ENCODE measurements at regions not wholly inside any gene's neighbourhood (a gene's known extent, or its start where the extent isn't known, plus 50 kb on each side); places are given as distances from the start of the nearest gene placed in this dataset.

GRCh38 chr10:44682507-44682906 lies 228.6 kb upstream of the TMEM72 start:
- no peak for DNase-seq (ENCODE audit: low read depth in 2 of 2)

- DNase-seq (ENCODE audit: low read depth in 2 of 2) = no peak
Observed at GRCh38 chr10:44684661-44685060, 226.5 kb upstream of the TMEM72 start.

- DNase-seq (ENCODE audit: low read depth in 2 of 2) = no peak
Observed at GRCh38 chr10:44685220-44685619, 225.9 kb upstream of the TMEM72 start.

GRCh38 chr10:44685747-44686146 lies 225.4 kb upstream of the TMEM72 start:
- no peak for DNase-seq (ENCODE audit: low read depth in 2 of 2)

GRCh38 chr10:44689368-44689767 lies 221.8 kb upstream of the TMEM72 start:
- DNase-seq (ENCODE audit: low read depth in 2 of 2) = no peak

- DNase-seq (ENCODE audit: low read depth in 2 of 2) = no peak
Observed at GRCh38 chr10:44696496-44696895, 214.6 kb upstream of the TMEM72 start.

GRCh38 chr10:44697116-44697515 lies 214.0 kb upstream of the TMEM72 start:
- no peak for DNase-seq (ENCODE audit: low read depth in 2 of 2)

- DNase-seq (ENCODE audit: low read depth in 2 of 2) = no peak
Observed at GRCh38 chr10:44702531-44702930, 208.6 kb upstream of the TMEM72 start.

- no peak for DNase-seq (ENCODE audit: low read depth in 2 of 2)
Observed at GRCh38 chr10:44703241-44704155, 207.6 kb upstream of the TMEM72 start.

- DNase-seq (ENCODE audit: low read depth in 2 of 2) = no peak
Observed at GRCh38 chr10:44704616-44705015, 206.5 kb upstream of the TMEM72 start.

GRCh38 chr10:44706745-44707144 lies 204.4 kb upstream of the TMEM72 start:
- no peak for DNase-seq (ENCODE audit: low read depth in 2 of 2)

- DNase-seq (ENCODE audit: low read depth in 2 of 2) = no peak
Observed at GRCh38 chr10:44713307-44713706, 197.8 kb upstream of the TMEM72 start.

- no peak for DNase-seq (ENCODE audit: low read depth in 2 of 2)
Observed at GRCh38 chr10:44714451-44714850, 196.7 kb upstream of the TMEM72 start.

- DNase-seq (ENCODE audit: low read depth in 2 of 2) = no peak
Observed at GRCh38 chr10:44715136-44715535, 196.0 kb upstream of the TMEM72 start.

GRCh38 chr10:44716470-44717015 lies 194.6 kb upstream of the TMEM72 start:
- no peak for DNase-seq (ENCODE audit: low read depth in 2 of 2)

- DNase-seq (ENCODE audit: low read depth in 2 of 2) = no peak
Observed at GRCh38 chr10:44723082-44723481, 188.1 kb upstream of the TMEM72 start.

GRCh38 chr10:44723619-44724325 lies 187.4 kb upstream of the TMEM72 start:
- no peak for DNase-seq (ENCODE audit: low read depth in 2 of 2)

- no peak for DNase-seq (ENCODE audit: low read depth in 2 of 2)
Observed at GRCh38 chr10:44724415-44725174, 186.5 kb upstream of the TMEM72 start.

- DNase-seq (ENCODE audit: low read depth in 2 of 2) = no peak
Observed at GRCh38 chr10:44725404-44725803, 185.7 kb upstream of the TMEM72 start.

GRCh38 chr10:44731283-44731682 lies 179.9 kb upstream of the TMEM72 start:
- DNase-seq (ENCODE audit: low read depth in 2 of 2) = no peak

GRCh38 chr10:44733501-44734488 lies 177.3 kb upstream of the TMEM72 start:
- no peak for DNase-seq (ENCODE audit: low read depth in 2 of 2)

Data from stimulated activated CD4-positive, alpha-beta T cell treated with anti-CD3 and anti-CD28 coated beads, Interleukin-4, amount 100 ng/mL, for 48 hours (primary cell).